Smooth muscle cell (in vitro differentiated cells): ENCODE measurements at regions not wholly inside any gene's neighbourhood (a gene's known extent, or its start where the extent isn't known, plus 50 kb on each side); places are given as distances from the start of the nearest gene placed in this dataset.

Experiments used
- DNase-seq: peaks from one replicate; lab custom pipeline; 2025; ENCODE audit not compliant: unreplicated experiment; lab: John Stamatoyannopoulos, UW
- H2AFZ ChIP-seq: fragments of 200-600 bp; sonication (generic); 2 replicates; pipeline ENCODE4 v1.6.0; 2016; ENCODE audit warnings: antibody characterized with exemption, low read depth, mild to moderate bottlenecking
- H3F3A ChIP-seq: fragments of 200-600 bp; sonication (generic); 2 replicates; pipeline ENCODE4 v1.6.0; 2017; ENCODE audit warnings: antibody characterized with exemption, low read depth
- H3K27ac ChIP-seq: fragments of 200-600 bp; sonication (generic); 2 replicates; pipeline ENCODE4 v1.5.1; 2016; ENCODE audit warnings: low read depth, mild to moderate bottlenecking
- H3K27me3 ChIP-seq: fragments of 200-600 bp; sonication (generic); 2 replicates; pipeline ENCODE4 v1.6.1; 2016; ENCODE audit warnings: low read depth, mild to moderate bottlenecking
- H3K36me3 ChIP-seq: fragments of 200-600 bp; sonication (generic); 2 replicates; pipeline ENCODE4 v1.5.1; 2016; ENCODE audit warnings: low read depth
- H3K4me1 ChIP-seq: fragments of 200-600 bp; sonication (generic); 2 replicates; pipeline ENCODE4 v1.5.1; 2016; ENCODE audit warnings: low read depth
- H3K4me2 ChIP-seq: fragments of 200-600 bp; sonication (generic); 2 replicates; pipeline ENCODE4 v1.6.0; 2016; ENCODE audit warnings: mild to moderate bottlenecking
- H3K4me3 ChIP-seq: fragments of 200-600 bp; sonication (generic); 2 replicates; pipeline ENCODE4 v1.5.1; 2016; ENCODE audit warnings: mild to moderate bottlenecking
- H3K79me2 ChIP-seq: fragments of 200-600 bp; sonication (generic); 2 replicates; pipeline ENCODE4 v1.6.0; 2016; ENCODE audit warnings: low read depth, mild to moderate bottlenecking
- H3K9ac ChIP-seq: fragments of 200-600 bp; sonication (generic); 2 replicates; pipeline ENCODE4 v1.6.0; 2016; ENCODE audit warnings: low read depth
- H3K9me3 ChIP-seq: fragments of 200-600 bp; sonication (generic); replicated peaks from 2 replicates; pipeline ENCODE4 v1.5.1; 2016; ENCODE audit warnings: low read depth
- H4K20me1 ChIP-seq: fragments of 200-600 bp; sonication (generic); 2 replicates; pipeline ENCODE4 v1.6.0; 2016; ENCODE audit warnings: low read depth
- WGBS: methylation state at CpG from one replicate; pipeline ENCODE4 v1.1.7; 2016; ENCODE audit warnings: low lambda C conversion rate; 5-methylcytosine and 5-hydroxymethylcytosine counted together
- TF ChIP-seq, protein P1 (sequence below): fragments of 200-600 bp; sonication (generic); IDR thresholded peaks from 2 replicates; pipeline ENCODE4 v1.5.1; 2017; ENCODE audit warnings: borderline replicate concordance, mild to moderate bottlenecking, antibody characterized with exemption; ENCODE audit not compliant: insufficient read depth, poor library complexity, severe bottlenecking

- no peak for DNase-seq
- H3K27me3 ChIP-seq: no peaks in the 10 kb centered on the region
- H3F3A ChIP-seq: no peaks in the 10 kb centered on the region
- no peaks in the 10 kb centered on the region for H4K20me1 ChIP-seq
- no peak overlapping the region for H3K4me2 ChIP-seq
- no peaks in the 10 kb centered on the region for H3K79me2 ChIP-seq
- H3K27ac ChIP-seq: no peak overlapping the region
- H3K9me3 ChIP-seq: no peaks in the 10 kb centered on the region
- 97% methylated on average over 1 of the region's 1 CpG for WGBS
- H3K4me3 ChIP-seq: no peak overlapping the region
- no peak overlapping the region for H2AFZ ChIP-seq
- no peaks in the 10 kb centered on the region for H3K36me3 ChIP-seq
- no peak overlapping the region for H3K9ac ChIP-seq
- H3K4me1 ChIP-seq: no peaks in the 10 kb centered on the region
- TF ChIP-seq, protein P1, sequence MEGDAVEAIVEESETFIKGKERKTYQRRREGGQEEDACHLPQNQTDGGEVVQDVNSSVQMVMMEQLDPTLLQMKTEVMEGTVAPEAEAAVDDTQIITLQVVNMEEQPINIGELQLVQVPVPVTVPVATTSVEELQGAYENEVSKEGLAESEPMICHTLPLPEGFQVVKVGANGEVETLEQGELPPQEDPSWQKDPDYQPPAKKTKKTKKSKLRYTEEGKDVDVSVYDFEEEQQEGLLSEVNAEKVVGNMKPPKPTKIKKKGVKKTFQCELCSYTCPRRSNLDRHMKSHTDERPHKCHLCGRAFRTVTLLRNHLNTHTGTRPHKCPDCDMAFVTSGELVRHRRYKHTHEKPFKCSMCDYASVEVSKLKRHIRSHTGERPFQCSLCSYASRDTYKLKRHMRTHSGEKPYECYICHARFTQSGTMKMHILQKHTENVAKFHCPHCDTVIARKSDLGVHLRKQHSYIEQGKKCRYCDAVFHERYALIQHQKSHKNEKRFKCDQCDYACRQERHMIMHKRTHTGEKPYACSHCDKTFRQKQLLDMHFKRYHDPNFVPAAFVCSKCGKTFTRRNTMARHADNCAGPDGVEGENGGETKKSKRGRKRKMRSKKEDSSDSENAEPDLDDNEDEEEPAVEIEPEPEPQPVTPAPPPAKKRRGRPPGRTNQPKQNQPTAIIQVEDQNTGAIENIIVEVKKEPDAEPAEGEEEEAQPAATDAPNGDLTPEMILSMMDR: no peak
Measured at GRCh38 chr4:32460972-32461371, 1740.8 kb downstream of the PCDH7 start.

GRCh38 chr4:32462944-32463343 is 1742.8 kb downstream of the PCDH7 start:
- Histone ChIP-seq H3K27me3 (no peaks in the 10 kb centered on the region), H4K20me1 (no peaks in the 10 kb centered on the region), H3K79me2 (no peaks in the 10 kb centered on the region), H3K4me1 (no peaks in the 10 kb centered on the region), H3K27ac (no peak overlapping the region), H3K4me3 (no peak overlapping the region), H3K9ac (no peak overlapping the region), H3K4me2 (no peak overlapping the region), H2AFZ (no peak overlapping the region), H3K9me3 (no peaks in the 10 kb centered on the region), H3F3A (no peaks in the 10 kb centered on the region), H3K36me3 (no peaks in the 10 kb centered on the region)
- no peak for DNase-seq
- TF ChIP-seq, protein P1: peak; percentile 35
- WGBS: 54% methylated on average over 1 of the region's 1 CpG

- Histone ChIP-seq H3K79me2 (no peaks in the 10 kb centered on the region), H2AFZ (no peak overlapping the region), H3F3A (no peaks in the 10 kb centered on the region), H3K4me3 (no peak overlapping the region), H3K9ac (no peak overlapping the region), H3K27ac (no peak overlapping the region), H3K27me3 (no peaks in the 10 kb centered on the region), H3K4me2 (no peak overlapping the region), H3K36me3 (no peaks in the 10 kb centered on the region), H3K9me3 (no peaks in the 10 kb centered on the region), H3K4me1 (no peaks in the 10 kb centered on the region), H4K20me1 (no peaks in the 10 kb centered on the region)
- TF ChIP-seq, protein P1: no peak
- WGBS: 68% methylated on average over 1 of the region's 1 CpG
- no peak for DNase-seq
Measured at GRCh38 chr4:32470087-32470585, 1750.0 kb downstream of the PCDH7 start.

GRCh38 chr4:32472918-32473317 is 1752.7 kb downstream of the PCDH7 start:
- Histone ChIP-seq H3K27me3 (no peaks in the 10 kb centered on the region), H3K4me3 (no peak overlapping the region), H3K4me2 (no peak overlapping the region), H3K27ac (no peak overlapping the region), H2AFZ (no peak overlapping the region), H3F3A (no peaks in the 10 kb centered on the region), H3K79me2 (no peaks in the 10 kb centered on the region), H3K9ac (no peak overlapping the region), H3K36me3 (no peaks in the 10 kb centered on the region), H4K20me1 (no peaks in the 10 kb centered on the region), H3K4me1 (no peaks in the 10 kb centered on the region), H3K9me3 (no peaks in the 10 kb centered on the region)
- DNase-seq: no peak
- TF ChIP-seq, protein P1: no peak
- WGBS: 84% methylated on average over 2 of the region's 2 CpGs
